Endothelial cell of umbilical vein (primary cell): ENCODE measurements at regions not wholly inside any gene's neighbourhood (a gene's known extent, or its start where the extent isn't known, plus 50 kb on each side); places are given as distances from the start of the nearest gene placed in this dataset.

Experiments
- CTCF ChIP-seq, 2 donors: IDR thresholded peaks; 1 replicate in 1 of 2; 2 replicates in 1 of 2; pipeline ENCODE4 v1.5.1; 2011; ENCODE audit warnings: low read length in 2 of 2, mild to moderate bottlenecking in 2 of 2, moderate library complexity in 2 of 2, control low read depth in 1 of 2, inconsistent platforms in 1 of 2, low read depth in 1 of 2; ENCODE audit not compliant: insufficient read depth in 1 of 2; ENCODE audit errors: extremely low read depth in 1 of 2
- EZH2 ChIP-seq: IDR thresholded peaks from 2 replicates; pipeline ENCODE4 v1.6.1; 2012; ENCODE audit warnings: borderline replicate concordance, low read depth, mild to moderate bottlenecking, moderate library complexity, low read length, inconsistent platforms; ENCODE audit not compliant: severe bottlenecking
- FOS ChIP-seq: IDR thresholded peaks from 2 replicates; pipeline ENCODE4 v1.6.1; 2011; ENCODE audit warnings: mild to moderate bottlenecking, low read length, moderate library complexity, borderline replicate concordance; ENCODE audit not compliant: insufficient read depth
- GATA2 ChIP-seq: IDR thresholded peaks from 2 replicates; pipeline ENCODE4 v1.7.0; 2011; ENCODE audit warnings: low read depth, mild to moderate bottlenecking, moderate library complexity, mixed read lengths, low read length; ENCODE audit not compliant: insufficient read length, insufficient read depth
- JUN ChIP-seq: IDR thresholded peaks from 2 replicates; pipeline ENCODE4 v1.6.1; 2011; ENCODE audit warnings: borderline replicate concordance, low read depth; ENCODE audit not compliant: insufficient read length, insufficient read depth
- MAX ChIP-seq: IDR thresholded peaks from 2 replicates; pipeline ENCODE4 v1.6.1; 2011; ENCODE audit not compliant: insufficient read depth, insufficient read length
- MYC ChIP-seq: IDR thresholded peaks from one replicate; pipeline ENCODE4 v1.6.1; 2011; ENCODE audit warnings: mild to moderate bottlenecking, low read depth, low read length
- POLR2A ChIP-seq: IDR thresholded peaks from 2 replicates; pipeline ENCODE4 v1.6.1; 2012; ENCODE audit warnings: low read depth, mild to moderate bottlenecking, control low read depth, low read length
- POLR2AphosphoS5 ChIP-seq: IDR thresholded peaks from 2 replicates; pipeline ENCODE4 v1.6.1; 2012; ENCODE audit warnings: low read depth, mild to moderate bottlenecking, control low read depth, low read length, moderate library complexity; ENCODE audit not compliant: insufficient read depth

- no peak for TF ChIP-seq POLR2A
- TF ChIP-seq POLR2AphosphoS5: no peak
- TF ChIP-seq CTCF (IDR thresholded peaks at IDR 0.05; ENCODE audit: extremely low read depth in 1 of 2, insufficient read depth in 1 of 2, low read depth in 1 of 2, low read length in 2 of 2): no peak
- TF ChIP-seq EZH2: no peak
- TF ChIP-seq JUN: no peak
- no peak for TF ChIP-seq MAX
- TF ChIP-seq FOS: no peak
- TF ChIP-seq MYC: no peak
- TF ChIP-seq GATA2: no peak
Observed at GRCh38 chr10:22831586-22831985, 96.3 kb upstream of the ARMC3 start.
